ENCODE measurements at regions not wholly inside any gene's neighbourhood (a gene's known extent, or its start where the extent isn't known, plus 50 kb on each side); places are given as distances from the start of the nearest gene placed in this dataset.

GRCh38 chr2:12226653-12227052 lies 480.2 kb downstream of the LPIN1 start:
- in situ Hi-C loops (cut with HindIII; ENCODE audit: low pct_unique_long_range_greater_than_20kb, low sequenced_read_pairs) = no loop called here
- DNase-seq (ENCODE audit: low read depth in 1 of 2, low spot score in 1 of 2) = no peak
- no peak for TF ChIP-seq JUND (IDR thresholded peaks at IDR 0.05; ENCODE audit: low read depth)

GRCh38 chr2:12227941-12228608 lies 481.6 kb downstream of the LPIN1 start:
- no peak for DNase-seq (ENCODE audit: low read depth in 1 of 2, low spot score in 1 of 2)
- no peak for TF ChIP-seq JUND (IDR thresholded peaks at IDR 0.05; ENCODE audit: low read depth)
- in situ Hi-C loops (cut with HindIII; ENCODE audit: low pct_unique_long_range_greater_than_20kb, low sequenced_read_pairs) = no loop called here

GRCh38 chr2:12231288-12231687 lies 484.9 kb downstream of the LPIN1 start:
- no peak for TF ChIP-seq JUND (IDR thresholded peaks at IDR 0.05; ENCODE audit: low read depth)

GRCh38 chr2:12232876-12233275 lies 483.9 kb upstream of the TRIB2 start:
- no peak for TF ChIP-seq JUND (IDR thresholded peaks at IDR 0.05; ENCODE audit: low read depth)
- no peak for DNase-seq (ENCODE audit: low read depth in 1 of 2, low spot score in 1 of 2)
- in situ Hi-C loops (cut with HindIII; ENCODE audit: low pct_unique_long_range_greater_than_20kb, low sequenced_read_pairs) = no loop called here

More at GRCh38 chr2:12231288-12231687, 484.9 kb downstream of the LPIN1 start:
- DNase-seq (ENCODE audit: low read depth in 1 of 2, low spot score in 1 of 2) = no peak
- in situ Hi-C loops (cut with HindIII; ENCODE audit: low pct_unique_long_range_greater_than_20kb, low sequenced_read_pairs) = no loop called here

- in situ Hi-C loops (cut with HindIII; ENCODE audit: low pct_unique_long_range_greater_than_20kb, low sequenced_read_pairs) = no loop called here
- no peak for TF ChIP-seq JUND (IDR thresholded peaks at IDR 0.05; ENCODE audit: low read depth)
- no peak for DNase-seq (ENCODE audit: low read depth in 1 of 2, low spot score in 1 of 2)
Measured at GRCh38 chr2:12236136-12236844, 480.4 kb upstream of the TRIB2 start.

- no peak for DNase-seq (ENCODE audit: low read depth in 1 of 2, low spot score in 1 of 2)
- no peak for TF ChIP-seq JUND (IDR thresholded peaks at IDR 0.05; ENCODE audit: low read depth)
- in situ Hi-C loops (cut with HindIII; ENCODE audit: low pct_unique_long_range_greater_than_20kb, low sequenced_read_pairs) = no loop called here
Measured at GRCh38 chr2:12240206-12240605, 476.5 kb upstream of the TRIB2 start.

GRCh38 chr2:12243381-12243780 lies 473.4 kb upstream of the TRIB2 start:
- in situ Hi-C loops (cut with HindIII; ENCODE audit: low pct_unique_long_range_greater_than_20kb, low sequenced_read_pairs) = no loop called here
- no peak for TF ChIP-seq JUND (IDR thresholded peaks at IDR 0.05; ENCODE audit: low read depth)
- no peak for DNase-seq (ENCODE audit: low read depth in 1 of 2, low spot score in 1 of 2)

- TF ChIP-seq JUND (IDR thresholded peaks at IDR 0.05; ENCODE audit: low read depth) = no peak
- no peak for DNase-seq (ENCODE audit: low read depth in 1 of 2, low spot score in 1 of 2)
- in situ Hi-C loops (cut with HindIII; ENCODE audit: low pct_unique_long_range_greater_than_20kb, low sequenced_read_pairs) = no loop called here
Measured at GRCh38 chr2:12244070-12244469, 472.7 kb upstream of the TRIB2 start.

- no peak for TF ChIP-seq JUND (IDR thresholded peaks at IDR 0.05; ENCODE audit: low read depth)
- no peak for DNase-seq (ENCODE audit: low read depth in 1 of 2, low spot score in 1 of 2)
- in situ Hi-C loops (cut with HindIII; ENCODE audit: low pct_unique_long_range_greater_than_20kb, low sequenced_read_pairs) = no loop called here
Measured at GRCh38 chr2:12251121-12251520, 465.6 kb upstream of the TRIB2 start.

GRCh38 chr2:12251749-12252148 lies 465.0 kb upstream of the TRIB2 start:
- in situ Hi-C loops (cut with HindIII; ENCODE audit: low pct_unique_long_range_greater_than_20kb, low sequenced_read_pairs) = no loop called here
- TF ChIP-seq JUND (IDR thresholded peaks at IDR 0.05; ENCODE audit: low read depth) = no peak
- no peak for DNase-seq (ENCODE audit: low read depth in 1 of 2, low spot score in 1 of 2)

GRCh38 chr2:12253167-12253778 lies 463.5 kb upstream of the TRIB2 start:
- no peak for TF ChIP-seq JUND (IDR thresholded peaks at IDR 0.05; ENCODE audit: low read depth)
- no peak for DNase-seq (ENCODE audit: low read depth in 1 of 2, low spot score in 1 of 2)
- in situ Hi-C loops (cut with HindIII; ENCODE audit: low pct_unique_long_range_greater_than_20kb, low sequenced_read_pairs) = no loop called here

- TF ChIP-seq JUND (IDR thresholded peaks at IDR 0.05; ENCODE audit: low read depth) = no peak
- in situ Hi-C loops (cut with HindIII; ENCODE audit: low pct_unique_long_range_greater_than_20kb, low sequenced_read_pairs) = no loop called here
- DNase-seq (ENCODE audit: low read depth in 1 of 2, low spot score in 1 of 2) = no peak
Measured at GRCh38 chr2:12254280-12254860, 462.4 kb upstream of the TRIB2 start.

GRCh38 chr2:12256206-12256605 lies 460.5 kb upstream of the TRIB2 start:
- TF ChIP-seq JUND (IDR thresholded peaks at IDR 0.05; ENCODE audit: low read depth) = no peak
- no peak for DNase-seq (ENCODE audit: low read depth in 1 of 2, low spot score in 1 of 2)
- in situ Hi-C loops (cut with HindIII; ENCODE audit: low pct_unique_long_range_greater_than_20kb, low sequenced_read_pairs) = no loop called here
